GM23338 (cell line): ENCODE measurements at regions not wholly inside any gene's neighbourhood (a gene's known extent, or its start where the extent isn't known, plus 50 kb on each side); places are given as distances from the start of the nearest gene placed in this dataset.

Experiments
- ATAC-seq: fragments of 200-7000 bp; cut with Tn5 transposase; 3 replicates; pipeline ENCODE4 v1.9.1; 2020
- DNase-seq: peaks from one replicate; pipeline ENCODE4 v3.0.0-alpha.2; 2015; ENCODE audit warnings: low spot score
- H2AFZ ChIP-seq: fragments of 200-600 bp; sonication (generic); 2 replicates; pipeline ENCODE4 v1.8.0; 2016; ENCODE audit warnings: antibody characterized with exemption, mild to moderate bottlenecking, moderate library complexity
- H3F3A ChIP-seq: fragments of 200-600 bp; sonication (generic); replicated peaks from 2 replicates; pipeline ENCODE4 v1.8.0; 2017; ENCODE audit warnings: antibody characterized with exemption, mixed run types, low read depth
- H3K27ac ChIP-seq: fragments of 200-600 bp; sonication (generic); 2 replicates; pipeline ENCODE4 v1.6.1; 2016; ENCODE audit warnings: low read depth
- H3K27me3 ChIP-seq: fragments of 200-600 bp; sonication (generic); 2 replicates; pipeline ENCODE4 v1.8.0; 2016; ENCODE audit warnings: mild to moderate bottlenecking, mixed run types, moderate library complexity; ENCODE audit not compliant: insufficient read depth
- H3K36me3 ChIP-seq: fragments of 200-600 bp; sonication (generic); 2 replicates; pipeline ENCODE4 v1.8.0; 2016; ENCODE audit warnings: mild to moderate bottlenecking; ENCODE audit not compliant: insufficient read depth
- H3K4me1 ChIP-seq: fragments of 200-600 bp; sonication (generic); 2 replicates; pipeline ENCODE4 v1.8.0; 2016; ENCODE audit warnings: mild to moderate bottlenecking, moderate library complexity; ENCODE audit not compliant: insufficient read depth
- H3K4me2 ChIP-seq: fragments of 200-600 bp; sonication (generic); 2 replicates; pipeline ENCODE4 v1.7.1; 2017; ENCODE audit warnings: mixed run types
- H3K4me3 ChIP-seq: fragments of 200-600 bp; sonication (generic); 2 replicates; pipeline ENCODE4 v1.6.1; 2016; ENCODE audit warnings: mixed run types
- H3K79me2 ChIP-seq: fragments of 200-600 bp; sonication (generic); replicated peaks from 2 replicates; pipeline ENCODE4 v1.8.0; 2017; ENCODE audit warnings: mild to moderate bottlenecking; ENCODE audit not compliant: insufficient read depth
- H3K9me2 ChIP-seq: fragments of 200-600 bp; sonication (generic); 2 replicates; pipeline ENCODE4 v1.8.0; 2017; ENCODE audit not compliant: insufficient read depth
- H4K20me1 ChIP-seq: fragments of 200-600 bp; sonication (generic); replicated peaks from 2 replicates; pipeline ENCODE4 v1.8.0; 2017; ENCODE audit warnings: mild to moderate bottlenecking; ENCODE audit not compliant: insufficient read depth
- H3K27ac Mint-ChIP-seq: 2 replicates; pipeline ENCODE4 v1.8.0; 2020; ENCODE audit warnings: inconsistent platforms, mild to moderate bottlenecking, moderate library complexity, mixed read lengths
- H3K27me3 Mint-ChIP-seq: 3 replicates; pipeline ENCODE4 v1.8.0; 2022; ENCODE audit warnings: low read depth, mild to moderate bottlenecking, moderate library complexity, mixed read lengths, inconsistent platforms; ENCODE audit not compliant: insufficient read depth, poor library complexity
- H3K36me3 Mint-ChIP-seq: 3 replicates; pipeline ENCODE4 v1.8.0; 2021; ENCODE audit warnings: low read depth, mild to moderate bottlenecking, inconsistent platforms, moderate library complexity, mixed read lengths
- H3K4me1 Mint-ChIP-seq: 3 replicates; pipeline ENCODE4 v1.8.0; 2020; ENCODE audit warnings: mild to moderate bottlenecking, inconsistent platforms, mixed read lengths
- H3K4me3 Mint-ChIP-seq: 3 replicates; pipeline ENCODE4 v1.8.0; 2021; ENCODE audit warnings: moderate library complexity, mild to moderate bottlenecking, inconsistent platforms, mixed read lengths
- H3K9me3 Mint-ChIP-seq: 3 replicates; pipeline ENCODE4 v1.8.0; 2020; ENCODE audit warnings: moderate library complexity, mild to moderate bottlenecking, inconsistent platforms, mixed read lengths
- CREB1 ChIP-seq: fragments of 250-450 bp; sonication (Bioruptor Pico); IDR thresholded peaks from 2 replicates; pipeline ENCODE4 v1.5.0; 2020; ENCODE audit warnings: low read depth, mild to moderate bottlenecking, moderate library complexity
- CTCF ChIP-seq, 2 experiments: fragments of 200-600 bp in 1 of 2; sonication (generic) in 1 of 2; conservative IDR thresholded peaks; 2 replicates each; pipeline versions ENCODE4 v1.5.1 to v1.6.1; 2016 to 2017; ENCODE audit warnings: antibody characterized with exemption in 2 of 2, low read depth in 2 of 2, mild to moderate bottlenecking in 2 of 2, moderate library complexity in 1 of 2
- ETS1 ChIP-seq: IDR thresholded peaks from 2 replicates; pipeline ENCODE4 v1.6.1; 2016; ENCODE audit warnings: antibody characterized with exemption
- EZH2 ChIP-seq: fragments of 200-600 bp; sonication (generic); IDR thresholded peaks from one replicate; pipeline ENCODE4 v1.8.0; 2017; ENCODE audit warnings: antibody characterized with exemption, mild to moderate bottlenecking, low read depth; ENCODE audit not compliant: unreplicated experiment
- EZH2phosphoT487 ChIP-seq: fragments of 200-600 bp; sonication (generic); IDR thresholded peaks from one replicate; pipeline ENCODE4 v1.8.1; 2018; ENCODE audit warnings: antibody characterized with exemption; ENCODE audit not compliant: unreplicated experiment
- JUNB ChIP-seq: IDR thresholded peaks from one replicate; pipeline ENCODE4 v1.6.1; 2016; ENCODE audit warnings: antibody characterized with exemption; ENCODE audit not compliant: unreplicated experiment
- NANOG ChIP-seq: IDR thresholded peaks from 2 replicates; pipeline ENCODE4 v1.6.1; 2016; ENCODE audit warnings: antibody characterized with exemption, borderline replicate concordance
- POLR2AphosphoS5 ChIP-seq: IDR thresholded peaks from 2 replicates; pipeline ENCODE4 v1.6.1; 2016; ENCODE audit warnings: antibody characterized with exemption, low read depth
- REST ChIP-seq: IDR thresholded peaks from one replicate; pipeline ENCODE4 v1.6.1; 2018; ENCODE audit warnings: antibody characterized with exemption; ENCODE audit not compliant: unreplicated experiment
- STAT1 ChIP-seq: IDR thresholded peaks from one replicate; pipeline ENCODE4 v1.6.1; 2016; ENCODE audit warnings: antibody characterized with exemption; ENCODE audit not compliant: unreplicated experiment
- ZNF114 ChIP-seq: fragments of 250-450 bp; sonication (Bioruptor Pico); IDR thresholded peaks from 2 replicates; pipeline ENCODE4 v1.5.0; 2020; ENCODE audit warnings: mild to moderate bottlenecking, moderate library complexity
- ZNF331 ChIP-seq: fragments of 250-450 bp; sonication (Bioruptor Pico); IDR thresholded peaks from 2 replicates; pipeline ENCODE4 v1.5.0; 2020; ENCODE audit warnings: low read depth, mild to moderate bottlenecking, moderate library complexity
- ZNF462 ChIP-seq: fragments of 250-450 bp; sonication (Bioruptor Pico); IDR thresholded peaks from 2 replicates; pipeline ENCODE4 v1.5.0; 2020; ENCODE audit warnings: mild to moderate bottlenecking, moderate library complexity

GRCh38 chr1:81406292-81406999, 394.3 kb upstream of the ADGRL2 start:
- Mint-ChIP-seq H3K27ac (peak overlapping the region; percentile 64), H3K9me3 (no peaks in the 10 kb centered on the region; the same call in 2 of the 3 replicates), H3K36me3 (no peaks in the 10 kb centered on the region; the same call in 2 of the 3 replicates), H3K4me1 (peaks cover 46% of the 10 kb centered on the region), H3K4me3 (no peak overlapping the region), H3K27me3 (peaks cover 5% of the 10 kb centered on the region)
- peaks cover 52% of the 10 kb centered on the region for H3K4me1 ChIP-seq
- H3K27me3 ChIP-seq: no peaks in the 10 kb centered on the region
- no peaks in the 10 kb centered on the region for H3F3A ChIP-seq
- no peak overlapping the region for H3K4me3 ChIP-seq
- no peak overlapping the region for H3K27ac ChIP-seq
- H4K20me1 ChIP-seq: no peaks in the 10 kb centered on the region
- no peaks in the 10 kb centered on the region for H3K9me2 ChIP-seq
- H3K4me2 ChIP-seq: peak overlapping the region; percentile 3; the same call in 1 of the 2 replicates
- DNase-seq: no peak
- no peak for TF ChIP-seq EZH2phosphoT487
- TF ChIP-seq NANOG: no peak
- no peak for TF ChIP-seq REST
- no peak for TF ChIP-seq CTCF (conservative IDR thresholded peaks at IDR 0.05; ENCODE audit: low read depth in 2 of 2)
- no peak for TF ChIP-seq POLR2AphosphoS5
- TF ChIP-seq ETS1: no peak
- TF ChIP-seq JUNB: no peak
- no peak for TF ChIP-seq STAT1
- no peak for TF ChIP-seq ZNF462
- no peak for TF ChIP-seq EZH2
- no peak for TF ChIP-seq ZNF331
- no peak for TF ChIP-seq ZNF114 (CRISPR knock-in tag)
- TF ChIP-seq CREB1: no peak
- H3K36me3 ChIP-seq: peaks cover 5% of the 10 kb centered on the region; the same call in 1 of the 2 replicates
- no peak for ATAC-seq
- peak overlapping the region; percentile 2; the same call in 1 of the 2 replicates for H2AFZ ChIP-seq
- no peaks in the 10 kb centered on the region for H3K79me2 ChIP-seq
